Heart right ventricle (tissue), 16 donors: ENCODE measurements at regions not wholly inside any gene's neighbourhood (a gene's known extent, or its start where the extent isn't known, plus 50 kb on each side); places are given as distances from the start of the nearest gene placed in this dataset.

ENCODE experiments used
- ATAC-seq, 8 donors: fragments of 200-7000 bp; cut with Tn5 transposase; one replicate each; pipeline ENCODE4 v1.9.1; 2020; ENCODE audit warnings: mild to moderate bottlenecking in 8 of 8, moderate library complexity in 8 of 8, moderate number of reproducible peaks in 1 of 8
- DNase-seq, 2 donors: peaks; one replicate each; pipeline ENCODE4 v3.0.0-alpha.2; 2020
- H3K27ac ChIP-seq, 10 donors: fragments of 200-600 bp; sonication (generic) in 2 of 10; one replicate each; pipeline versions ENCODE4 v1.5.0 to v1.8.0; 2020 to 2022; ENCODE audit warnings: mild to moderate bottlenecking in 3 of 10
- H3K27me3 ChIP-seq, 7 donors: fragments of 200-600 bp; one replicate each; pipeline ENCODE4 v1.8.0; 2021 to 2022; ENCODE audit warnings: mild to moderate bottlenecking in 2 of 7
- H3K36me3 ChIP-seq, 9 donors: fragments of 200-600 bp; sonication (generic) in 1 of 9; one replicate each; pipeline versions ENCODE4 v1.5.0 to v1.8.0; 2020 to 2022; ENCODE audit warnings: mild to moderate bottlenecking in 2 of 9
- H3K4me1 ChIP-seq, 9 donors: fragments of 200-600 bp; sonication (generic) in 1 of 9; one replicate each; pipeline versions ENCODE4 v1.5.0 to v1.8.0; 2020 to 2022; ENCODE audit warnings: mild to moderate bottlenecking in 4 of 9
- H3K4me3 ChIP-seq, 10 donors: fragments of 200-600 bp; sonication (generic) in 2 of 10; one replicate each; pipeline versions ENCODE4 v1.5.0 to v1.8.0; 2020 to 2022; ENCODE audit warnings: mild to moderate bottlenecking in 7 of 10, moderate library complexity in 2 of 10
- H3K9me3 ChIP-seq, 11 donors: fragments of 200-600 bp in 10 of 11; sonication (generic) in 2 of 11; one replicate each; pipeline versions ENCODE4 v1.5.0 to v1.8.0; 2013 to 2022; ENCODE audit warnings: mild to moderate bottlenecking in 2 of 11, control low read depth in 1 of 11, moderate library complexity in 1 of 11
- WGBS, 2 donors: extraction: QIAGEN DNeasy Blood & Tissue Kit; methylation state at CpG; one replicate each; pipeline ENCODE4 v1.1.7; 2013; ENCODE audit warnings: inconsistent platforms in 1 of 2; 5-methylcytosine and 5-hydroxymethylcytosine counted together
- intact Hi-C, 10 donors: fragments of 100-400 bp; cut with DNase I; formaldehyde crosslinking; loops; one replicate each; pipeline versions ENCODE4 v1.11.1 to v1.14.2; 2022
- TF ChIP-seq, protein P1 (sequence below), 9 donors: fragments of 200-600 bp; sonication (generic) in 2 of 9; IDR thresholded peaks; one replicate each; pipeline versions ENCODE4 v1.5.0 to v1.8.0; 2021 to 2022; ENCODE audit warnings: antibody characterized with exemption in 9 of 9, mild to moderate bottlenecking in 5 of 9, moderate library complexity in 1 of 9
- donor health status: Arrhythmogenic right ventricular cardiomyopathy.
- donor health status: ischemic (EF 13 %, LVEDD 7.1; RV severe dilation, severe dysfunction).
- donor health status: healthy with polysubstance abuse.
- donor health status: DM: no; HTN: yes; CAD: no.
- donor health status: DM: no; HTN: no; CAD: no.
- donor health status: ischemic (EF 25% LVEDD 6.9; RV normal size, moderate dysfunction).
- donor health status: ischemic (EF 25% LVEDD 5.7; RV mildly dilated, moderate dysfunction).
- donor health status: healthy.
- donor health status: DM: yes; HTN: yes; CAD: no.
- donor health status: Ischemic cardiomyopathy.
- donor health status: ischemic (EF 35%, LVEDD 5.7; RV mildly dilated, moderate dysfunction).
- donor health status: nonischemic (EF 11% LVEDD 7.7; RV severe dilation, severe dysfunction).
- donor health status: DM: yes; HTN: yes; CAD: no.
- donor health status: PGD.
- donor health status: ischemic (EF 29% LVEDD 5.4; RV normal size, mild dysfunction).
- donor health status: nonischemic (EF 23%, LVEDD 6.1; RV moderate dilation, normal function).

- H3K27ac ChIP-seq, result no peak overlapping the region
- peaks cover 0 to 9% (median 0%) of the 10 kb centered on the region in 9 donors for H3K4me1 ChIP-seq
- no peak for DNase-seq
- intact Hi-C loops, result no loop called here
- no peak overlapping the region for H3K4me3 ChIP-seq
- no peaks in the 10 kb centered on the region for H3K36me3 ChIP-seq
- TF ChIP-seq, protein P1, sequence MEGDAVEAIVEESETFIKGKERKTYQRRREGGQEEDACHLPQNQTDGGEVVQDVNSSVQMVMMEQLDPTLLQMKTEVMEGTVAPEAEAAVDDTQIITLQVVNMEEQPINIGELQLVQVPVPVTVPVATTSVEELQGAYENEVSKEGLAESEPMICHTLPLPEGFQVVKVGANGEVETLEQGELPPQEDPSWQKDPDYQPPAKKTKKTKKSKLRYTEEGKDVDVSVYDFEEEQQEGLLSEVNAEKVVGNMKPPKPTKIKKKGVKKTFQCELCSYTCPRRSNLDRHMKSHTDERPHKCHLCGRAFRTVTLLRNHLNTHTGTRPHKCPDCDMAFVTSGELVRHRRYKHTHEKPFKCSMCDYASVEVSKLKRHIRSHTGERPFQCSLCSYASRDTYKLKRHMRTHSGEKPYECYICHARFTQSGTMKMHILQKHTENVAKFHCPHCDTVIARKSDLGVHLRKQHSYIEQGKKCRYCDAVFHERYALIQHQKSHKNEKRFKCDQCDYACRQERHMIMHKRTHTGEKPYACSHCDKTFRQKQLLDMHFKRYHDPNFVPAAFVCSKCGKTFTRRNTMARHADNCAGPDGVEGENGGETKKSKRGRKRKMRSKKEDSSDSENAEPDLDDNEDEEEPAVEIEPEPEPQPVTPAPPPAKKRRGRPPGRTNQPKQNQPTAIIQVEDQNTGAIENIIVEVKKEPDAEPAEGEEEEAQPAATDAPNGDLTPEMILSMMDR (IDR thresholded peaks at IDR 0.05), result no peak
- 53 to 65% methylated on average over 1 of the region's 1 CpG for WGBS, 2 donors
- peaks cover 0 to 13% (median 0%) of the 10 kb centered on the region in 7 donors for H3K27me3 ChIP-seq
- ATAC-seq, result no peak
- no peaks in the 10 kb centered on the region for H3K9me3 ChIP-seq
These were observed 91.9 kb upstream of the COG2 start for GRCh38 chr1:230550428-230550827.

- ATAC-seq, result no peak
- Histone ChIP-seq H3K27me3 (peaks cover 0 to 13% (median 0%) of the 10 kb centered on the region in 7 donors), H3K9me3 (no peaks in the 10 kb centered on the region), H3K36me3 (no peaks in the 10 kb centered on the region), H3K27ac (no peak overlapping the region), H3K4me1 (peaks cover 0 to 9% (median 0%) of the 10 kb centered on the region in 9 donors), H3K4me3 (no peak overlapping the region)
- TF ChIP-seq, protein P1 (IDR thresholded peaks at IDR 0.05), result no peak
- intact Hi-C loops, result no loop called here
- DNase-seq, result no peak
- WGBS, 2 donors, result 23 to 63% methylated on average over 1 of the region's 1 CpG
These were observed 92.7 kb upstream of the COG2 start for GRCh38 chr1:230549625-230550024.

GRCh38 chr1:230548997-230549396 is 93.3 kb upstream of the COG2 start:
- DNase-seq, result no peak
- peak in 2 of 8 donors; percentile 37 to 52 for ATAC-seq
- H3K27ac ChIP-seq, result no peak overlapping the region
- H3K4me1 ChIP-seq, result peaks cover 0 to 9% (median 0%) of the 10 kb centered on the region in 9 donors
- H3K9me3 ChIP-seq, result no peaks in the 10 kb centered on the region
- WGBS, 2 donors, result 54 to 75% methylated on average over 5 of the region's 5 CpGs
- peaks cover 0 to 8% (median 0%) of the 10 kb centered on the region in 7 donors for H3K27me3 ChIP-seq
- intact Hi-C loops, result no loop called here
- TF ChIP-seq, protein P1 (IDR thresholded peaks at IDR 0.05), result no peak
- H3K4me3 ChIP-seq, result no peak overlapping the region
- H3K36me3 ChIP-seq, result no peaks in the 10 kb centered on the region

DNA sequence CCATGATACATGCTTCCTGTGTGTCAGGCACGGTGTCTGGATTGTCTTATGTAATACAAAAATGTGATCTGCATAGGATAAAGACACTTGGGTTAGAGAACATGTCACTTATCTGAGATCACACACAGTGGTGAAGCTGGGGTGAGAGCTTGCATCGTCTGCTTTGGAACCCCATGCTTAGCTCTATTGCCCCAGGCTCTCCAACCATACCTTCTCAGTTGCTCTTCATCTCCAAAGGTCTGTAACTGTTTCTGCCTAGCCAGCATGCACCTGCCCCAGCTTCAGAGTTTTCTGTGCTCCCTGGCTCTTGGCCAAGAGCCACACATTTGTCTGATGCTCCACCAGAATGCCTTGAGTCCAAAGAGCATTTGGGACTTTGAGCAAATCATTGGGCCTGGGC is 93.9 kb upstream of the COG2 start:
- Histone ChIP-seq H3K9me3 (no peaks in the 10 kb centered on the region), H3K4me1 (peaks cover 0 to 9% (median 0%) of the 10 kb centered on the region in 9 donors), H3K36me3 (no peaks in the 10 kb centered on the region), H3K27ac (no peak overlapping the region), H3K27me3 (peaks cover 0 to 2% (median 0%) of the 10 kb centered on the region in 7 donors), H3K4me3 (no peak overlapping the region)
- WGBS, 2 donors, result 33 to 63% methylated on average over 2 of the region's 2 CpGs
- DNase-seq, result no peak
- TF ChIP-seq, protein P1 (IDR thresholded peaks at IDR 0.05), result no peak
- ATAC-seq, result no peak
- intact Hi-C loops, result no loop called here
